ENCODE measurements at regions not wholly inside any gene's neighbourhood (a gene's known extent, or its start where the extent isn't known, plus 50 kb on each side); places are given as distances from the start of the nearest gene placed in this dataset.

DNA sequence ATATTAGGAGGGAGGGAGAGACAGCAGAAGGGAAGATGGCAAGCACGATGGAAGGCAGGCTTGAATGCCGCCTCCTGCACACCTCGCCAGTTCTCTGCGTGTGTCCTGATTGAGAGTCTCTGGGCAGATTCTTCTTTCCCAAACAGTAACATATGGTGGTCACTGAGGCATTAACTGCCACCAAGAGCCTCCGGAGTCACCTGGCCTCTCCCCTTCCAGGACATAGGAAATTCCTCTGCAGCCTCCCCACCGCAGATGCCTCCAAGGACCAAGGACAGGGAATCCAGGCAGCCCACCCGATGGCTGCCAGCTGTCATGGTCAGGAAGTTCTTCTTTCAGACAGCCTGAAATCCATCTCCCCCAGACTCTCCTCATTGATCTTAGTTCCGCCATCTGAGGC, 149.3 kb downstream of the ENGASE start:
- TF ChIP-seq, protein P1, sequence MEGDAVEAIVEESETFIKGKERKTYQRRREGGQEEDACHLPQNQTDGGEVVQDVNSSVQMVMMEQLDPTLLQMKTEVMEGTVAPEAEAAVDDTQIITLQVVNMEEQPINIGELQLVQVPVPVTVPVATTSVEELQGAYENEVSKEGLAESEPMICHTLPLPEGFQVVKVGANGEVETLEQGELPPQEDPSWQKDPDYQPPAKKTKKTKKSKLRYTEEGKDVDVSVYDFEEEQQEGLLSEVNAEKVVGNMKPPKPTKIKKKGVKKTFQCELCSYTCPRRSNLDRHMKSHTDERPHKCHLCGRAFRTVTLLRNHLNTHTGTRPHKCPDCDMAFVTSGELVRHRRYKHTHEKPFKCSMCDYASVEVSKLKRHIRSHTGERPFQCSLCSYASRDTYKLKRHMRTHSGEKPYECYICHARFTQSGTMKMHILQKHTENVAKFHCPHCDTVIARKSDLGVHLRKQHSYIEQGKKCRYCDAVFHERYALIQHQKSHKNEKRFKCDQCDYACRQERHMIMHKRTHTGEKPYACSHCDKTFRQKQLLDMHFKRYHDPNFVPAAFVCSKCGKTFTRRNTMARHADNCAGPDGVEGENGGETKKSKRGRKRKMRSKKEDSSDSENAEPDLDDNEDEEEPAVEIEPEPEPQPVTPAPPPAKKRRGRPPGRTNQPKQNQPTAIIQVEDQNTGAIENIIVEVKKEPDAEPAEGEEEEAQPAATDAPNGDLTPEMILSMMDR (IDR thresholded peaks at IDR 0.05), result no peak
- TF ChIP-seq, protein P2, sequence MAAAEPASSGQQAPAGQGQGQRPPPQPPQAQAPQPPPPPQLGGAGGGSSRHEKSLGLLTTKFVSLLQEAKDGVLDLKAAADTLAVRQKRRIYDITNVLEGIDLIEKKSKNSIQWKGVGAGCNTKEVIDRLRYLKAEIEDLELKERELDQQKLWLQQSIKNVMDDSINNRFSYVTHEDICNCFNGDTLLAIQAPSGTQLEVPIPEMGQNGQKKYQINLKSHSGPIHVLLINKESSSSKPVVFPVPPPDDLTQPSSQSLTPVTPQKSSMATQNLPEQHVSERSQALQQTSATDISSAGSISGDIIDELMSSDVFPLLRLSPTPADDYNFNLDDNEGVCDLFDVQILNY (CRISPR knock-in tag; IDR thresholded peaks at IDR 0.05), result no peak
- TF ChIP-seq USF2 (CRISPR knock-in tag; IDR thresholded peaks at IDR 0.05), result no peak
- no peak for TF ChIP-seq TCF7 (CRISPR knock-in tag; IDR thresholded peaks at IDR 0.05; ENCODE audit: low read depth)
- no peak for TF ChIP-seq FOXK1 (CRISPR knock-in tag; IDR thresholded peaks at IDR 0.05)
- TF ChIP-seq ZNF416 (CRISPR knock-in tag; IDR thresholded peaks at IDR 0.05), result no peak
- TF ChIP-seq HMGXB4 (CRISPR knock-in tag; IDR thresholded peaks at IDR 0.05), result no peak

Measured in WTC11 (cell line).